HG02840 (cell line): ENCODE measurements at regions not wholly inside any gene's neighbourhood (a gene's known extent, or its start where the extent isn't known, plus 50 kb on each side); places are given as distances from the start of the nearest gene placed in this dataset.
"Not testable (repeated sequence)": the region's sequence is repeated elsewhere in the genome, so short reads cannot be mapped to it uniquely, and the experiment has no call there.

Experiments used
- ATAC-seq: cut with Tn5 transposase; IDR thresholded peaks from one replicate; pipeline ENCODE4 v1.9.1; 2021; ENCODE audit warnings: mild to moderate bottlenecking, moderate library complexity, moderate number of reproducible peaks; ENCODE audit not compliant: unreplicated experiment, low FRiP score

- ATAC-seq, result no peak
Measured at GRCh38 chr6:85772641-85773040, 130.0 kb upstream of the SYNCRIP start.

GRCh38 chr6:85771925-85772430 lies 129.3 kb upstream of the SYNCRIP start:
- ATAC-seq, result no peak

DNA sequence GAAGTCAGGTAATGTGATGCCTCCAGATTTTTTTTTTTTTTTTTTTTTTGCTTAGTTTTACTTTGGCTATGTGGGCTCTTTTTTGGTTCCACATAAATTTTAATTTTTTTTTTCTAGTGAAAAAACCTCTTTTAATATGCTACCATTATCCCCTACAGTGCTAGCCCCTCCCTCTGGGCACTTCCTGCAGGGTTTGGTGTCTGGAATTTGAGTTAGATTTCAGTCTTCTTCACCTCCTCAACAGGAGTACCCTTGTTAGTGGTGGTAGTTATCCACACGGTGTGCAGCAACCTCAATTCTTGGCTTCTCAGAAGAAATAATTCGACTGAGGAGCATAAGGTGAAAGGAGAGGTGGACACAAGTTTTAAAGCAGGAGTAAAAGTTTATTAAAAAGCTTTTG lies 128.8 kb upstream of the SYNCRIP start:
- ATAC-seq, result no peak

- no peak for ATAC-seq
Measured at GRCh38 chr6:85764844-85765243, 122.2 kb upstream of the SYNCRIP start.

GRCh38 chr6:85756982-85757381 lies 114.3 kb upstream of the SYNCRIP start:
- ATAC-seq, result no peak

DNA sequence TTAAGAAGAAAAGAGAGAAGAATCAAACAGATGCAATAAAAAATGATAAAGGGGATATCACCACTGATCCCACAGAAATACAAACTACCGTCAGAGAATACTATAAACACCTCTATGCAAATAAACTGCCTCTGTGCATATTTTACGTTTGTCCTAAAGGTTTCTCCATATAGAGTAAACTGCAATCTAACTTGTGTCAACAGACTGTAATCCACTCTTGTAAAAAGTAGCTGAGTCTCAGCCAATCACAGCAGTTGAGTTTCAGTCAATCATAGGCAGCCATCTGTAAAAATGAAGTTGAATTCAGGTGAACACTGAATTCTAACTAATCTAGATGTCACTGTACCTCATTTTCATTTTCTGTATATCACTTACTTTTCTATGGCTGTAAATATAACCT lies 112.2 kb upstream of the SYNCRIP start:
- no peak for ATAC-seq

GRCh38 chr6:85752602-85753001 lies 109.9 kb upstream of the SYNCRIP start:
- ATAC-seq, result no peak

- no peak for ATAC-seq
Measured at GRCh38 chr6:85751374-85752055, 108.8 kb upstream of the SYNCRIP start.

- not testable (repeated sequence) for ATAC-seq
Measured at GRCh38 chr6:85750146-85750545, 107.5 kb upstream of the SYNCRIP start.

GRCh38 chr6:85749236-85749635 lies 106.5 kb upstream of the SYNCRIP start:
- no peak for ATAC-seq

DNA sequence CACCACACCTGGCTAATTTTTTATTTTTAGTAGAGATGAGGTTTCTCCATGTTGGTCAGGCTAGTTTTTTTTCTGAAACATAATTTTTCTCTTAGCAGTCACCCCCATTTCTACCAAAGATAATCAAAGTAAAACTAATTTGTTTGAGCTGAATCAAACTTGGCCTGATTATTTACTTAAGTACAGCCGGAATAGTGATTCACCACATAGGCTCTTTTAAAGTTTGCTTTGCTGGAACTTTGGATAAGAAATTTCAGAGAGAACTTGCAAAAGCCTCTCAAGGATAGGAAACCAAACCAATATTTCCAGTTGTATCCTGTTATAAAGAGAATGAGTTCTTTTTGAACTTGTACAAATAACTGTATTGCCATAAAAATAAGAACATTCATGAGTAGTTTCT lies 105.0 kb upstream of the SYNCRIP start:
- no peak for ATAC-seq

DNA sequence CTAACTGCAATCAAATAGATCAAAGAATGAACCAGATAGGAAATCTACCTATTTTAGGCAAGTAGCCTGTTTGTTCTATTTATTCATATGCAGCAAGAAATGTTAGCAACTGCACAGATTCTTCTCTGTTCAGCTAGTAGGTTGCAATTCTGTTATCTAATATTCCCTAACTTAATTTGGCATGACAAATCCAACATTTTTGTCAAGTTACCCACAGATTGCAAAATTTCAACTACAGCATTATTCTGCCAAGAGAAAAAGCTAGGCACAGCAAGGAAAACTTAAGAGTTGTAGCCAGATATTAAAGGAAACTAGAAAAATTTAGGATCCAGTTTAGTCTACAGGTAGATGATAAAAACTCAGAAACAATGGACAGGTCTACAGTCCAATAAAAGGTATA lies 104.4 kb upstream of the SYNCRIP start:
- ATAC-seq, result no peak

- ATAC-seq, result no peak
Measured at GRCh38 chr6:85744433-85744970, 101.8 kb upstream of the SYNCRIP start.

GRCh38 chr6:85726206-85726605 lies 83.5 kb upstream of the SYNCRIP start:
- no peak for ATAC-seq

DNA sequence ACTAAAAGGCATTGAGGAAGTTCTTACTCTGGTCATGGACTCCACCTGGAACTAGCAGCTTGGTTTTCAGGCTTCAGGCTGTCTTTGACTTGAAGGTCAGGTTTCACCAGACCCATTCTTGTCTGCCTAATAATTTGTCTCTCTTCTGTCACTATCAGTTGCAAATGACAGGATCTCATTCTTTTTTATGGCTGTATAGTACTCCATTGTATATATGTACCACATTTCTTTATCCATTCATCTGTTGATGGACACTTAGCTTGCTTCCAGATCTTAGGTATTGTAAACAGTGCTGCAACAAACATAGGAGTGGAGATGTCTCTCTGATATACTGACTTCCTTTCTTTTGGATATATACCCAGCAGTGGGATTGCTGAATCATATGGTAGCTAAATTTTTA lies 73.1 kb upstream of the SYNCRIP start:
- no peak for ATAC-seq

DNA sequence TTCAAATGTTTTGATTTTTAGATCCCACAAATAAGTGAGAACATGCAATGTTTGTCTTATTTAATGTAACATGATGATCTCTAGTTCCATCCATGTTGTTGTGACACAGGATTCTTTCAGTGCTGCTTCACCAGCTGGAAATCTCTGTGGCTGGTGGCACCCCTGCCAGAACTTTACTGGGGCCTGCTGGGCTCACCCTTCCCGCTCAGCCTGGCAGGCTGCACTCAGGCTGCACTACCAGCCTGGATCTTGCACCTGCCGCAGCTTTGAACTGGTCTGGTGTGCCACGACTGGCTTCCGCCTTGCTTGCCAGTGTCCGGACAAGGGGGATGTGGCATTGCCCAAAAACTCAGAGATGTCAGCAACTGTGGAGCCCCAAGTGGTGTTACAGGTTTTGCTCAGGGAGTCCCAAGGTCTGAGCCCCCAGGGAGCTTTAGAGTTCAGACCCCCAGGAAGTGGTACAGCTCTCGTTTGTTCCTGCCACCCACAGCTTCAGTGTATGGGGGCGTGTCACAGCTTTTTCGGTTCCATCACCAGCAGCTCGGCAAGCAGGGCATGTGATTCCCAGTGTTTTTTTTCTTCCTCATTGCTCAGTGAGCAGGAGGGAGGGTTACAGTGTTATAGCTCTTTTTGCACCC lies 72.3 kb upstream of the SYNCRIP start:
- no peak for ATAC-seq

GRCh38 chr6:85712346-85712745 lies 69.7 kb upstream of the SYNCRIP start:
- ATAC-seq, result no peak

DNA sequence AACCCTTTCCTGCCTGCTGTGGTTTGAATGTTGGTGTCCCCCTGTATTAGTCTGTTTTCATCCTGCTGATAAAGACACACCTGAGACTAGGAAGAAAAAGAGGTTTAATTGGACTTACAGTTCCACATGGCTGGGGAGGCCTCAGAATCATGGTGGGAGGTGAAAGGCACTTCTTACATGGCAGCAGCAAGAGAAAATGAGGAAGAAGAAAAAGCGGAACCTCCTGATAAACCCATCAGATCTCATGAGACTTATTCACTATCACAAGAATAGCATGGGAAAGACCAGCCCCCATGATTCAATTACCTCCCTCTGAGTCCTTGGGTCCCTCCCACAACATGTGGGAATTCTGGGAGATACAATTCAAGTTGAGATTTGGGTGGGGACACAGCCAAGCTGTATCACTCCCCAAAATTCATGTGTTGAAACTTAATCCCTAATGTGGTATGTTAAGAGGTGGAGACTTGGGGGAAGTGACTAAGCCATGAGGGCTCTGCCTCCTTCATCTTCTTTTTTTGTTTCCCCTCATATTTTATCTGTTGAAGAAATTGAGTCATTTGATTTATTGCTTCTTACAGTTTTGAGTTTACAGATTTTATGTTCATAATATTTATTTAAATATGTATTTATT lies 64.9 kb upstream of the SYNCRIP start:
- not testable (repeated sequence) for ATAC-seq

DNA sequence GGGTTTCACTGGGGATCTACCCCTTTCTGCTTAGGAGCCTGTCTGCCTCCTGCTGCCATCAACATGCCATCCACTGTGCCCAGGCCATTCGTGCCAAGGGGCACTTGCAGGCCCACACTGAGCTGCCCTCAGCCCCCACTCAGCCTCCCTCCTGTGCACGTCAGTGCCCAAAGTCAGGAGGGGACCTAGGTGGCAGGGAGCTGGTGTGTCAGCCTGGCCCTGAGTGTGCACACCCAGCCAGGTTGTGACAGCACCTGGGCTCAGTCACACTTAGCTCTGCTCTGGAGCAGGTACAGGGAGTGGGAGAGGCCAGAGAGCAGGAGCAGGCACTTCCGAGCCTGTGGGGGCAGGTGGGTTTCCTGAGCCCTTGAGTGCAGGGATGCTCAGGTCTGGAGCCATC lies 63.6 kb upstream of the SYNCRIP start:
- ATAC-seq, result no peak

- ATAC-seq, result no peak
Measured at GRCh38 chr6:85705220-85705619, 62.5 kb upstream of the SYNCRIP start.

DNA sequence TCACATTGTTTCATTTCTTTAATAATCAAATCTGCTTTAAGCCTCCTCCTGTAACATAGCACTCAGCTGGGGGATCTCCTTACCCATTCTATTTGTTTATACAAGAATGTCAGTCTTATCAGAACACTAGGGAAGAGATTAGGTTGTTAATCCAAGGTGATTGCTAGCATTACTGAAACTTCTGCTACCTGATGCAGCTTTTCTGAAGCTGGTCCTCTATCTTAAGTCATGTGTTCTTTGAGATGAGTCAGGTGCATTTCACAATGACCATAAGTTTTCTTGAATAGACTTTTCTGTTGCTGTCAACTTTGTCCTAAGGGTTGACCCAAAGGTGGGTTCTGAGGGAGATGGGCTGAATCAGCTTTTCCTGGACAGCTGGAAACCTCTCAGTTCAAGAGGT lies 60.7 kb upstream of the SYNCRIP start:
- ATAC-seq, result no peak
